A673 (cell line): ENCODE measurements at regions not wholly inside any gene's neighbourhood (a gene's known extent, or its start where the extent isn't known, plus 50 kb on each side); places are given as distances from the start of the nearest gene placed in this dataset.

Source experiments
- CTCF ChIP-seq: fragments of 300-800, 200-600 bp; sonication (generic); conservative IDR thresholded peaks from 2 replicates; pipeline ENCODE4 v1.5.1; 2017; ENCODE audit warnings: low read depth, mild to moderate bottlenecking, antibody characterized with exemption, low read length, moderate library complexity, mixed read lengths
- EZH2 ChIP-seq: fragments of 200-600 bp; sonication (generic); IDR thresholded peaks from 2 replicates; pipeline ENCODE4 v1.6.1; 2017; ENCODE audit warnings: borderline replicate concordance, low read depth, mild to moderate bottlenecking, mixed read lengths, antibody characterized with exemption, low read length; ENCODE audit not compliant: poor library complexity, severe bottlenecking

DNA sequence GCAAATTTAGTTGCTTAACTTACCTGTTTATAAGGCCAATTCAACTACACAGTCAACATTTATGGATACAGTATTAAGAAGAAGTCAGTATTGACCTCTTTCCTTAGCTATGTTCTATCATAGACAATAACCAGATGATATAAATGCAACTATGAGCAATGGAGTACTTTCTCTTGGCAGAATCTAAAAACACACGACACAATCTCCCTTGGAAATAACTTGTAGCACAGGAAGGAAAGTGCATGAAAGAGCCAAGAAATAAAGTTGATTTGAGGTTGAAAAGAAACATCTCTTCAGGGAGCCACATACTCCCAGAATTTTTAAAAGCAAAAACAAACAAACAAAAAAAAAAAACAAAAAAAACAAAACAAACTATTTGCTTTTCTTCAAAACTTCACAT is 145.0 kb downstream of the EVA1A start:
- no peak for TF ChIP-seq CTCF
- no peak for TF ChIP-seq EZH2
